ENCODE measurements at regions not wholly inside any gene's neighbourhood (a gene's known extent, or its start where the extent isn't known, plus 50 kb on each side); places are given as distances from the start of the nearest gene placed in this dataset.

DNA sequence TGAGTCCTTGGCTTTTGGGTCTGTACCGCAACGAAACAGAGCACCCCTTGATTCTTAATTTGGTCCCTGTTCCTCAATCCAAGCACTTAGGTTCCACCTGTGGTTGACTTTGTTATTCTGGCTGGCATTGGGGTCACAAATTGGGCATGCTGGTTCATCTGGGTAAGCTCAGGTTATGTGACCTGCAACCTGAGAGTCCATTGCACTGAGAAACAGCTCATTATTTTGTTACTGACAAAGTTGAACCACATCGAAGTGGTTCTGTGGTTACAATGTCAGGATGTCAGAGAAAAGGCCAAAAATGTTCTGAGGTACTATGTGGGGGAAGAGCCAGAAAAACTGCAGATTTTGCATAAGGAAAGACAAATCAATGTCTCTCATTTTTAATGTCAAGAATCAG is 74.2 kb downstream of the ZNF621 start:
- POLR2A ChIA-PET = interaction anchor here (0.7 kb wide), 1 partner anchor 14 kb away, joined by 4 read pairs; no protein-coding TSS in a partner anchor
- BruUV-seq (replicated peaks) = no TSS peak
- in situ Hi-C loops (cut with MboI) = no loop called here
- no peak for TF ChIP-seq BRD9 (IDR thresholded peaks at IDR 0.05; ENCODE audit: low read depth, partially characterized antibody)
- TF ChIP-seq STAT5A (IDR thresholded peaks at IDR 0.05; ENCODE audit: borderline replicate concordance, low read length) = no peak
- no peak for TF ChIP-seq ZBTB9 (CRISPR knock-in tag; IDR thresholded peaks at IDR 0.05)
- no peak for TF ChIP-seq BCLAF1 (IDR thresholded peaks at IDR 0.05; ENCODE audit: borderline replicate concordance in 1 of 2, control insufficient read depth in 1 of 2, low read depth in 2 of 2, low read length in 1 of 2)
- TF ChIP-seq BMI1 (IDR thresholded peaks at IDR 0.05; ENCODE audit: low read length) = no peak
- TF ChIP-seq, protein P1, sequence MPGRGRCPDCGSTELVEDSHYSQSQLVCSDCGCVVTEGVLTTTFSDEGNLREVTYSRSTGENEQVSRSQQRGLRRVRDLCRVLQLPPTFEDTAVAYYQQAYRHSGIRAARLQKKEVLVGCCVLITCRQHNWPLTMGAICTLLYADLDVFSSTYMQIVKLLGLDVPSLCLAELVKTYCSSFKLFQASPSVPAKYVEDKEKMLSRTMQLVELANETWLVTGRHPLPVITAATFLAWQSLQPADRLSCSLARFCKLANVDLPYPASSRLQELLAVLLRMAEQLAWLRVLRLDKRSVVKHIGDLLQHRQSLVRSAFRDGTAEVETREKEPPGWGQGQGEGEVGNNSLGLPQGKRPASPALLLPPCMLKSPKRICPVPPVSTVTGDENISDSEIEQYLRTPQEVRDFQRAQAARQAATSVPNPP (IDR thresholded peaks at IDR 0.05; ENCODE audit: borderline replicate concordance, insufficient read depth, insufficient read length) = no peak
- TF ChIP-seq, protein P2, sequence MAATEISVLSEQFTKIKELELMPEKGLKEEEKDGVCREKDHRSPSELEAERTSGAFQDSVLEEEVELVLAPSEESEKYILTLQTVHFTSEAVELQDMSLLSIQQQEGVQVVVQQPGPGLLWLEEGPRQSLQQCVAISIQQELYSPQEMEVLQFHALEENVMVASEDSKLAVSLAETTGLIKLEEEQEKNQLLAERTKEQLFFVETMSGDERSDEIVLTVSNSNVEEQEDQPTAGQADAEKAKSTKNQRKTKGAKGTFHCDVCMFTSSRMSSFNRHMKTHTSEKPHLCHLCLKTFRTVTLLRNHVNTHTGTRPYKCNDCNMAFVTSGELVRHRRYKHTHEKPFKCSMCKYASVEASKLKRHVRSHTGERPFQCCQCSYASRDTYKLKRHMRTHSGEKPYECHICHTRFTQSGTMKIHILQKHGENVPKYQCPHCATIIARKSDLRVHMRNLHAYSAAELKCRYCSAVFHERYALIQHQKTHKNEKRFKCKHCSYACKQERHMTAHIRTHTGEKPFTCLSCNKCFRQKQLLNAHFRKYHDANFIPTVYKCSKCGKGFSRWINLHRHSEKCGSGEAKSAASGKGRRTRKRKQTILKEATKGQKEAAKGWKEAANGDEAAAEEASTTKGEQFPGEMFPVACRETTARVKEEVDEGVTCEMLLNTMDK (IDR thresholded peaks at IDR 0.05; ENCODE audit: borderline replicate concordance, insufficient read depth, low read depth, low read length, poor library complexity, severe bottlenecking) = no peak
- no peak for TF ChIP-seq HDAC6 (IDR thresholded peaks at IDR 0.05; ENCODE audit: low read depth, low read length)
- TF ChIP-seq CC2D1A (IDR thresholded peaks at IDR 0.05) = no peak

More for the DNA sequence above, 74.2 kb downstream of the ZNF621 start:
- no peaks in the 10 kb centered on the region for H3K9me3 ChIP-seq (replicated peaks; ENCODE audit: control insufficient read depth, insufficient read depth, low read depth, low read length)
- no peak overlapping the region for H3K9ac ChIP-seq (ENCODE audit: insufficient read depth in 1 of 2, low read depth in 2 of 2, low read length in 2 of 2)
- H3K36me3 ChIP-seq (ENCODE audit: control insufficient read depth, insufficient read depth, low read length) = no peaks in the 10 kb centered on the region
- CTCF ChIA-PET (ENCODE audit: low intra/inter-chr PET ratio) = no interaction called here
- H3K27me3 ChIP-seq (ENCODE audit: control insufficient read depth in 2 of 2, insufficient read depth in 2 of 2, low read length in 2 of 2) = peaks cover 3 to 21% of the 10 kb centered on the region in 2 experiments; a peak in 4 of 5 replicates
- no peak overlapping the region for H3K27ac ChIP-seq (ENCODE audit: extremely low read depth, low read depth, low read length)
- H3K4me1 ChIP-seq (replicated peaks in 1 of 2; ENCODE audit: control insufficient read depth in 2 of 2, insufficient read depth in 2 of 2, low read length in 2 of 2) = no peaks in the 10 kb centered on the region
- no peak overlapping the region for H3K4me3 ChIP-seq
- H3K4me2 ChIP-seq (ENCODE audit: insufficient read depth, low read length) = no peak overlapping the region
- H3K9me1 ChIP-seq (ENCODE audit: control insufficient read depth, insufficient read depth, low read length) = no peaks in the 10 kb centered on the region
- H2AFZ ChIP-seq (ENCODE audit: low read depth, low read length) = no peak overlapping the region
- WGBS (ENCODE audit: insufficient coverage, low coverage, missing lambda C conversion rate) = 0% methylated on average over 3 of the region's 3 CpGs
- no peaks in the 10 kb centered on the region for H4K20me1 ChIP-seq (replicated peaks; ENCODE audit: control insufficient read depth, insufficient read depth, low read length)
- intact Hi-C loops (cut with micrococcal nuclease) = no loop called here
- FAIRE-seq (no peak), DNase-seq (ENCODE audit: extremely low read depth in 1 of 4, low spot score in 3 of 4) (no peak), ATAC-seq (no peak)
- H3K79me2 ChIP-seq (ENCODE audit: control insufficient read depth, insufficient read depth, low read length) = no peaks in the 10 kb centered on the region
